MG63 (cell line): ENCODE measurements at regions not wholly inside any gene's neighbourhood (a gene's known extent, or its start where the extent isn't known, plus 50 kb on each side); places are given as distances from the start of the nearest gene placed in this dataset.
"Not testable (repeated sequence)": the region's sequence is repeated elsewhere in the genome, so short reads cannot be mapped to it uniquely, and the experiment has no call there.

Source experiments
- DNase-seq: peaks from one replicate; pipeline ENCODE4 v3.0.0-alpha.2; 2020
- H3K27me3 ChIP-seq: fragments of 250-450 bp; sonication (Bioruptor Pico); 2 replicates; pipeline ENCODE4 v1.5.1; 2020; ENCODE audit warnings: mild to moderate bottlenecking, moderate library complexity
- H3K36me3 ChIP-seq: fragments of 250-450 bp; sonication (Bioruptor Pico); 2 replicates; pipeline ENCODE4 v1.5.1; 2020; ENCODE audit warnings: mild to moderate bottlenecking, moderate library complexity
- H3K4me3 ChIP-seq: fragments of 250-450 bp; sonication (Bioruptor Pico); 2 replicates; pipeline ENCODE4 v1.5.1; 2020; ENCODE audit warnings: mild to moderate bottlenecking, moderate library complexity
- H3K9me3 ChIP-seq: fragments of 250-450 bp; sonication (Bioruptor Pico); 2 replicates; pipeline ENCODE4 v1.5.1; 2020; ENCODE audit warnings: mild to moderate bottlenecking, moderate library complexity

DNA sequence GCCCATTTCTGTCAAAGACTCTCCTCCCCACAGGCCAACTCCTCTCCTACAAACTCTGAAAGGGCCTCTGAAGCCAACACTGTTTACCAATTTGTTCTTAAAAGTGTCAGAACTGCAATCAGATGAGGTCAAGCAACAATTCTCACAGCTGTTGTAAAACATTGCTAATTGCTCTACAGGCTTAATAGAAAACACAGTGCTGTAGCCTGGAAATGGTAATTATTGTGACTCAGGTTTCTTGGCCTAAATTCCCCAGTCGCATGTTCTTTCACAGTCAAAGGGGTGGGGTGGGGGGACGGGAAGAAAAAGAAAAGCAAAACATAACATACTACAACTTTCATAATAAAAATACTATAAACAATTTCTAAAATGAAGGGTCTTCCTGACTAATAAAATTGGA lies 343.2 kb downstream of the DMAC1 start:
- no peaks in the 10 kb centered on the region for H3K9me3 ChIP-seq
- H3K27me3 ChIP-seq: no peaks in the 10 kb centered on the region
- H3K36me3 ChIP-seq: no peaks in the 10 kb centered on the region
- H3K4me3 ChIP-seq: no peak overlapping the region
- no peak for DNase-seq

DNA sequence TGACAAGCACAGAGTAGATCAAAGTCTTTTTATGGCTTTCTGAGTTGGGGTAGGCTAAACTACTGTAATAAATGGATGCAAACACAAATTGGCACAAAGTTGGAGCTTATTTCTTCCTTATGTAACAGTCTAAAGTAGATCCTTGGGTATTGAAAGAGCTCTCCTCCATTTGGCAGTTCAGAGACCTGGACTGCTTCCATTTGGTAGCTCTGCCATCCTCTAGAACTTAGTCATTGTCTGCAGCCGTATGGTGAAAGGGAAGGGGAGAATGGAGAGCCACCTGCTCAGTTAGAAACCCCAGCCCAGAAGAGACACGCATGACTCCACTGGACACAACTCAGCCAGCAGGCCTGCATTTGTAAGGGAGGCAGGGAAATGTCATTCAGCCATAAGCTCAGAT lies 345.0 kb downstream of the DMAC1 start:
- no peak overlapping the region for H3K4me3 ChIP-seq
- no peak for DNase-seq
- H3K36me3 ChIP-seq: no peaks in the 10 kb centered on the region
- no peaks in the 10 kb centered on the region for H3K27me3 ChIP-seq
- H3K9me3 ChIP-seq: no peaks in the 10 kb centered on the region

DNA sequence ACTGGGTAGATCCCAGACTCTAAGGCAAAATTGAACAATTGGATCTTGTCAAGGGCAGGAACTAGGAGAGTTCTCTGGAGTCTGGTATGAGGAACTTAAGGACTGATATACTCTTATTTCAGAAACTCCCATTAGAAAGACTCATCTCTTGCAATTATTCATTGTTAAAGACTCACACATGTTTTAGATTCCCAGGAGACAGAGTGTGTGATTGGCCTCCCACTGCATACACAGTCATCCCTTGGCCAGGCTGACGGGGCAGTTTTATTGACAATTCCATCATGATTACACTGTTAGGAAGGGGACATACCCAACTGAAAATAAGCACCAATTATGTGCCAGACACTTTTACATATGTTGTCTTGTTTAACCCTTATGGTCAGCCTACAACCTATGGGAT lies 347.2 kb downstream of the DMAC1 start:
- no peaks in the 10 kb centered on the region for H3K9me3 ChIP-seq
- peak; percentile 38 for DNase-seq
- H3K36me3 ChIP-seq: no peaks in the 10 kb centered on the region
- no peak overlapping the region for H3K4me3 ChIP-seq
- H3K27me3 ChIP-seq: no peaks in the 10 kb centered on the region

DNA sequence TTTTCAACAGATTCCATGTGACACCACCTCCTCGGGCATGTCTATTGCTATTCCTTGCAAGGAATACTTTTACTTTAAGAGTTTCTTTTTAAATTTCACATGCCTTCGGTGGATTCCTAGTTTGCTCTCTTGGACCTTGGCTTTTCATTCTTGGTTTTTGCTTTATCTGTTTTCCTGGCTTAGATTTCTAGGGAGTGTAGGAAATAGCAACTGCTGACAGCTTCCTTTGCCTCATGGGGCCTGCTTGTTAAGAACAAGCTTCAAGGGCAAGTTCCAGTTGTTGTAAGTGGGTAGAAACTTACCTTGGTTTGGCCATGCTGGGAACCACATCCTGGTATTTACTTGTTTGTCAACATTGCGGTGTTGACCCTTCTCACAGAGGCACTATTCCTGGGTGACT lies 348.5 kb downstream of the DMAC1 start:
- no peak overlapping the region for H3K4me3 ChIP-seq
- DNase-seq: no peak

DNA sequence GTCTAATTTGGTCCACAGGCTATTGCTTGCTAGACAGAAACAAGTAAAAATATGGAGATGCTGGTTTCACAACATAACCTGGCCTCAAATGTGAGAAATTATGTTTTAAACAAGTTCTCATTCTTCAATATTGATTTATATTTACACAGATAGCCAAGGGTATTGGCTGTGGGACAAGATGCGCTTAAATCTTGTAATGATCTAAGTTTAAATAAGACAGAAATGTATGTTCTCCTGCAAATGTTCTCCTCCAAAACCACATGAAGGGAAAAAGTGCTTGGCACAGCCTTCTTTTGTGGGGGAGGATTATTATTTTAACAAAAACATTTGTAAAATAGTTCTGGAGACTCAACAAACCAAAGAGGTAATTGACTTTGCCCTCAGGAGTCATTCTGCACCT lies 356.0 kb downstream of the DMAC1 start:
- H3K36me3 ChIP-seq: no peaks in the 10 kb centered on the region
- no peak overlapping the region for H3K4me3 ChIP-seq
- no peaks in the 10 kb centered on the region for H3K9me3 ChIP-seq
- DNase-seq: no peak
- H3K27me3 ChIP-seq: no peaks in the 10 kb centered on the region

More for the DNA sequence above, 348.5 kb downstream of the DMAC1 start:
- Histone ChIP-seq H3K36me3 (no peaks in the 10 kb centered on the region), H3K9me3 (no peaks in the 10 kb centered on the region), H3K27me3 (no peaks in the 10 kb centered on the region)

DNA sequence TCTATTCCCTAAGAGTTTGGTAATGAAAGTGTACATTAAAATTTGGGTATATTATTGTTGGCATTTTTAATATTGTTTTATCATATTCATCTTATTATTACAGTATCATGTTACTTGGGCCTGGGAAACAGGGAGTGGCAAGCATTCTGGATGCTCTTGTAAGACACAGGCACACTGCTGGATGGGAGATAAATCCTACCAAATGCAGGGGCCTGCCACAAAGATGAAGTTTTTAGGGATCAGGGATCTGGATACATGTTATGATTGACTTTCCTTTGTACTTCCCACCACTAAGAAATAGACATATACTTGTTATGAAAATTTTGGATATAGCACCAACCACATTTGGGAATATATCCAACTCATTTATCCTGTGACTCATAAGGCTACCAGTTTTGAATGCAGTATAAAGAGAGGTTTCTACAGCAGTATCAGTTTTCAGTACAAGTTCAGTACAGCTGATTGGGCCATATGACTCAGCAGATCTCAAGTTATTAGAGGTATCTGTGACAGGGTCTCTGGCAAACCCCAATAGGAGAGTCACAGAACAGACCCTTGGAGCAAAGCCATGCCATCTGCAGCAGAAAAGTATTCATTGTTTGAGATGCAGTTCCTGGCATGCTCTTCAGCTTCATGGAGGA lies 360.1 kb downstream of the DMAC1 start:
- Histone ChIP-seq H3K36me3 (no peaks in the 10 kb centered on the region), H3K9me3 (no peaks in the 10 kb centered on the region), H3K4me3 (no peak overlapping the region), H3K27me3 (no peaks in the 10 kb centered on the region)
- DNase-seq: peak; percentile 37

DNA sequence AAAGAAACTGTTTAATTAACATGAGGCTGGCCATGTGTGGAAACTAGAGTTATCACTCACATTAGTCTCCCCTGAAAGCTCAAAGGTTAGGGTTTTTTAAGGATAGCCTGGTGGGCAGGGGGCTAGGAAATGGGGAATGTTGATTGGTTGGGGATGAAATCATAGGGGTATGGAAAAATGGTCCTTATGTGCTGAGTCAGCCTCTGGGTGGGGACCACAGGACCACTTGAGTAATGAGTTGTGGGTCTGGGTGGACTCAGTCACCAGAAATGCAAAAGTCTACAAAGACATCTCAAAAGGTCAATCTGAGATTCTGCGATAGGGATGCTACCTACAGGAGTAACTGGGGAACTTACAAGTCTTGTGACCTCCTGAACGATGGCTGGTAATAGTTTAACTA lies 362.8 kb downstream of the DMAC1 start:
- Histone ChIP-seq H3K4me3 (no peak overlapping the region), H3K36me3 (no peaks in the 10 kb centered on the region), H3K9me3 (no peaks in the 10 kb centered on the region), H3K27me3 (no peaks in the 10 kb centered on the region)
- no peak for DNase-seq

DNA sequence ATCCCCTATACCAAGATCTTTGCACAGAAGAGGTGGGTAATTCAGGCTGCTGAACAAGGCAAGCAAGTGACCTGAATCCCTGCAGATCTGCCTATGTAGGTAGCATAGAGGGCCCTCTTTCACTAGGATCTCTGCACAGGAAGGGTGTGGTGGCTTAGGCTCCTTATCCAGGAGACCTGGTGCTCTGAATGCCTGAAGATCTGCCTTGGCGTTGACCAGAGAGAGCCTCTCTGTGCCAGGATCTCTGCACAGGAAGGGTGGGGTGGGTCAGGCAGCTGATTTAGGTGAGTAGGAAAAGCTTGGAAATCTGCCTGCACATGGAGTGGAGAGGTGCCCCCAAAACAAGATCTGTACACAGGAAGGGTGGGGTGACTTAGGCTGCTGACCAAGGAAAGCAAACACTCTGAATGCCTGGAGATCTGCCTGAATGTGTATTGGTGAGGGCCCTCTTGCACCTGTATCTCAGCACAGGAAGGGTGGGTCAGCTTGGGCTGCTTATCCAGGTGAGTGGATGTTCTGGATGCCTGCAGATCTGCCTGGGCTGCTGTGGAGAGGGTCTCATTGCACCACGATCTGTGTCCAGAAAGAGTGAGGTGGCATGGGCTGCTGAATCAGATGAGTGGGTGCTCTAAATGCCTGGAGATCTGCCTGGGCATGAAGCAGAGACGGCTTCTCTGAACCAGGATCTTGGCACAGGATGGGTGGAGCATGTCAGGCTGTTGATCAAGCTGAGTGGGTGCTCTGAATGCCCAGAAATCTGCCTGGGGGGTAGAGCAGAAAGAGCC lies 365.9 kb downstream of the DMAC1 start:
- Histone ChIP-seq H3K27me3 (no peaks in the 10 kb centered on the region), H3K36me3 (no peaks in the 10 kb centered on the region), H3K4me3 (no peak overlapping the region), H3K9me3 (no peaks in the 10 kb centered on the region)
- DNase-seq: peak; percentile 8

DNA sequence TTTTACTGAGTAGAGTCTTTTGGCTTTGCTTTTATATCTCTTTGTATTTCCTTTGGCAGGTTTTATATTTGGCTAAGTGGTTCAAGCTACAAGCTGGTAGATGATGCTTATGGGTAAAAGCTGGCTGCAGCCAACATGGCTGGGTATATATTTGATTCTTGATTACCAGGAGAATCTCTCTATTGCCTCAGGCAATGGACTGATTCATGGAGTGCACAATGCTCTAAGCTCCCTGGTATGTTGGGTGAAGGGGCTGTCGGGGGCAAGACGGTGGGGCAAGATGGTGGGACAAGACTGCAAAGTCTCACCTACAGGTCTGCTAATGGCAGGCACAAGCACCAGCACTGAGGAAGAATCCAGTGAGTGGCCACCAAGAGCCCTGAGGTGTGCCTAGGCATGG lies 366.6 kb downstream of the DMAC1 start:
- Histone ChIP-seq H3K36me3 (no peaks in the 10 kb centered on the region), H3K27me3 (no peaks in the 10 kb centered on the region), H3K4me3 (no peak overlapping the region), H3K9me3 (no peaks in the 10 kb centered on the region)
- no peak for DNase-seq

DNA sequence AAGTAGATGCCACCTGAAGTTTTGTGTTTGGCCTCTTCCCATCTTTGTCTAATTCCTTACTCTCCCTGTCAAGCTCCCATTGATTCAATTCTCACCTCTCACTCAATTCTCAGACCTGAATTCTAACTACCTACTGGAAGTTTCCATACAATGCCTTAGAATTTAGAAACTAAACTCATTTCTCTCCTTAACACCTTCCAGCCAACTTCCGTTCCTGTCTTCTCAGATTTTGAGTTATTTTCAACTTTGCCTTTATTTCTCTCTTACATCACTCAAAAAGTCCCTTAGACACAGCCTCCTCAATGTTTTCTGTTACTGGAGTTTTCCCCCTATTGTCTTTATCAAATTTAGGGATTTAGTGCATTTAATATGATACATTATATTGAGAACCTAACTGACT lies 382.2 kb downstream of the DMAC1 start:
- not testable (repeated sequence) for DNase-seq, H3K4me3 ChIP-seq, H3K9me3 ChIP-seq, H3K36me3 ChIP-seq, H3K27me3 ChIP-seq

DNA sequence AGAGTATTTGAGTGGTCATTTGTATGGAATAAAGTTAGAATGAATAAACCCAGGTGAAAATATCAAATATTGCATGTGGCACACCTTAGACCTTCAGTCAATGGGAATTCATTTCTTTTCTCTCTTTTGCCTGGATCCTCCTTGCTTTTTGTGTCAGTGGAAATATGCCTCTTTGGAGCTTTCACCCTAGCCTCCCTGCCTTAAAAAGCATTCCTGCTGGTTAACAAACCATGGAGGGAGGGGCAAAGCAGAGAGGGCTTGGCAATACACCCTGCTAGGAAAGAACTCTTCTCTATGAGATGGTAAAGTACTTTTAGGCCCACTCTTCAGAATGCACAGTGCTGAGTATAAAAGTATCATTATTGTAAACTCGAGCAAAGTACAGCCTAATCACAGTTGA lies 383.7 kb downstream of the DMAC1 start:
- Histone ChIP-seq H3K27me3 (no peaks in the 10 kb centered on the region), H3K36me3 (no peaks in the 10 kb centered on the region), H3K9me3 (no peaks in the 10 kb centered on the region), H3K4me3 (no peak overlapping the region)
- no peak for DNase-seq

DNA sequence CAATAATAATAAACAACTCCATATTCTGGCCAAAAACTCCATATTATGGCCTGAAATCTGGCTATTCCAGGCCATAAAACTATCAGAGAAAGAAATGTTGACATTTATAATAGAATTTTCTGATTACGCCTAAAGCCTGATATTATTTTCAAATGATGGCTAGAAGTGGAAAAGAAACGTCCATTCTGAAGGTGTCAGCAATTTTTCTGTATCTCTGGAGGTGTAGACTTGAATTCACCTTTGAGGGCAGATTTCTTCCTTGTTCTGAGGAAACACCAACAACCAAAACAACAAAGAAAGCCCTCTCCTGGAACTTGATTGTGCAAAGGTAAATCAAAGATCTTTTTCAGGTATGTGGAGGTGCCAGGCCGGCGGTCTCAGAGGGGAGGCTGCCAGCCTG lies 390.7 kb downstream of the DMAC1 start:
- Histone ChIP-seq H3K9me3 (no peaks in the 10 kb centered on the region), H3K4me3 (no peak overlapping the region), H3K27me3 (no peaks in the 10 kb centered on the region), H3K36me3 (no peaks in the 10 kb centered on the region)
- no peak for DNase-seq

DNA sequence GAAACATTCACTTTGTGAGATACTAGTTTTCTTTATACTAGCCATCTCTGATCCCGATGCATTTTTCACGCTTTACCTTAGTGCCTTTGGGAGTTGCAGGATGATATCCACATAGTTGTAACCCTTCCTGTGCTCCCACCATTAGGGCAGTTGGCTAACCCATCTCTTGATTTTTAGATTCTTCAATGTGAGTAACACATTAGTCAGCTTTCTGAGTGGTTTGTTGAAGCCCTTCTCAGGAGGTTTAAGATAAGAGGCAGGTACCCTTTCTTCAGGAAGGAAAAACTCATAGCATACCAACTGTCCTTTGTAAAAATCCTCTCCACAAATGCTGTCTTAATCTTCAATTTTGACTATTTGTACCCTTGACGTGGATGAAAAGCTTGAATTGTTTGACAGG lies 392.3 kb downstream of the DMAC1 start:
- DNase-seq: no peak
- H3K4me3 ChIP-seq: no peak overlapping the region
- no peaks in the 10 kb centered on the region for H3K9me3 ChIP-seq
- H3K27me3 ChIP-seq: no peaks in the 10 kb centered on the region
- no peaks in the 10 kb centered on the region for H3K36me3 ChIP-seq

DNA sequence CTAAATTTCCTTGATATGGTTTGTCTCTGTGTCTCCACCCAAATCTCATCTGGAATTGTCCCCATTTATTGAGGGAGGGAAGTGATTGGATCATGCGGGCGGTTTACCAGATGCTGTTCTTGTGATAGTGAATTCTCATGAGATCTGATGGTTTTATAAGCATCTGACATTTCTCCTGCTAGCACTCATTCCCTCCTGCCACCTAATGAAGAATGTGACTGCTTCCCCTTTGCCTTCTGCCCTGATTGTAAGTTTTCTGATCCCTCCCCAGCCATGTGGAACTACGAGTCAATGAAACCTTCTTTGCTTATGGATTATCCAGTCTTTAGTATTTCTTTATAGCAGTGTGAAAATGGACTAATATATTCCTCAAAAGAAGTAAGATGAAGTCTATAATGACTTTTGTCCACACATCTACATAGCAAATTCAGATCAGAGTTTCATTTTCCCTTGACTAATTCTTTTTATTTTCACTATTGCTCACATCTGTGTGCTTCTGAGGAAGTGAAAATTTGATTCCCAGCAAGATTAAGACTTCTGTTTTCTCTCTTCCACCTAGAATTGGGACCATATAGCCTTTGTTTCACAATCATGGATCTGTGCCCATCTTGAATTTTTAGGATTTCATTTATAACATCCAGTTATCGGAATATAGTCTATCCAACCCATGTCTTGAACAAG lies 393.5 kb downstream of the DMAC1 start:
- no peak for DNase-seq
- no peak overlapping the region for H3K4me3 ChIP-seq
- H3K27me3 ChIP-seq: no peaks in the 10 kb centered on the region

DNA sequence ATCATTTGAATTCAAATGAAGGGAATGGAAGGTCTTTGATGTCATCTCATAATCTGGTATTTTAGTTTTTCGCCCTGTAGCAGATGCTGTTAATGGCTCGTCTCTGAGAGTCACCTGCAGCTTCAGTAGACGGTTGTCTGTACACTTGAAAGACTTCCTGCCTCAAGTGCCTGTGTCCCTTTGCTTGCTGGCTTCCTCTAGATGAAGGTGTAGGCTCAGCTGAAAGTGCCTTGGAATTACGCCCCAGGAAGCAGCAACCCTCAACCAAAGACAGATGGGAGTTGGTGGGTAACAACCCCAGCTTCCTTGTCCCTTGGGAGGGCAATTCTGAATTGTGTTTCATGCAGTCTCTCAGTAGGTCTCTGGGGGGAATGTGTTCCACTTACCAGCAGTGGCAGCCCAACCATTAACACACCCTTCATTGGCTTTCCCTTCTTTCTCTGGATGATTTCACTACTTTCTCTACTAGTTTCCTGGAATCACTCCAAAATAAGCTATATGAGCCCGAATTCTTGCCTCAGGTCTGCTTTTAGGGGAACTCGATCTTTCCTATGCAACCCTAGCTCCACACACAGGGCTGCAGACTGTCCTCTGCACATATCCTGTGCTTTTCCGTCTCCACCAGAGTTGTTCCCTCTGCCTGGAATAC lies 395.6 kb downstream of the DMAC1 start:
- no peaks in the 10 kb centered on the region for H3K27me3 ChIP-seq
- DNase-seq: no peak
- H3K9me3 ChIP-seq: no peaks in the 10 kb centered on the region

More for the DNA sequence above, 393.5 kb downstream of the DMAC1 start:
- Histone ChIP-seq H3K9me3 (no peaks in the 10 kb centered on the region), H3K36me3 (no peaks in the 10 kb centered on the region)

DNA sequence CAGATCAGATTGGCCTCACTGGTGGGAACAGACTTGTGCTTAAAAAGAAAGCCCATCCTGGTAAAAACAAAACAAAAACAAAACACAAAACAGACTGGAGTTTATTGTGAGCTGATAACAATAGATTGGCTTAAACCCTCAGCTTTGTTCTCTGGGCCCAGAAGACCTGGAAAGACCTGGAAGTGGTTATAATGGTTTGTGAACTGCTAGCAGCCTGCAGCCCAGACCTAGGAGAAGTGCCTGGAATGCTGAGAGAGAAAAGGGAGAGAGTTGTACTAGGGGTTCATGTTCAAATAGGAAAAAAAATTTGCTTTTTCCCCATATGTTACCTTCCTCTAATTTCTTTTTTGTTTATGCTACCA lies 396.6 kb downstream of the DMAC1 start:
- H3K9me3 ChIP-seq: no peaks in the 10 kb centered on the region
- DNase-seq: no peak
- no peaks in the 10 kb centered on the region for H3K36me3 ChIP-seq
- H3K27me3 ChIP-seq: no peaks in the 10 kb centered on the region
- H3K4me3 ChIP-seq: no peak overlapping the region

More for the DNA sequence above, 395.6 kb downstream of the DMAC1 start:
- Histone ChIP-seq H3K36me3 (no peaks in the 10 kb centered on the region), H3K4me3 (no peak overlapping the region)

DNA sequence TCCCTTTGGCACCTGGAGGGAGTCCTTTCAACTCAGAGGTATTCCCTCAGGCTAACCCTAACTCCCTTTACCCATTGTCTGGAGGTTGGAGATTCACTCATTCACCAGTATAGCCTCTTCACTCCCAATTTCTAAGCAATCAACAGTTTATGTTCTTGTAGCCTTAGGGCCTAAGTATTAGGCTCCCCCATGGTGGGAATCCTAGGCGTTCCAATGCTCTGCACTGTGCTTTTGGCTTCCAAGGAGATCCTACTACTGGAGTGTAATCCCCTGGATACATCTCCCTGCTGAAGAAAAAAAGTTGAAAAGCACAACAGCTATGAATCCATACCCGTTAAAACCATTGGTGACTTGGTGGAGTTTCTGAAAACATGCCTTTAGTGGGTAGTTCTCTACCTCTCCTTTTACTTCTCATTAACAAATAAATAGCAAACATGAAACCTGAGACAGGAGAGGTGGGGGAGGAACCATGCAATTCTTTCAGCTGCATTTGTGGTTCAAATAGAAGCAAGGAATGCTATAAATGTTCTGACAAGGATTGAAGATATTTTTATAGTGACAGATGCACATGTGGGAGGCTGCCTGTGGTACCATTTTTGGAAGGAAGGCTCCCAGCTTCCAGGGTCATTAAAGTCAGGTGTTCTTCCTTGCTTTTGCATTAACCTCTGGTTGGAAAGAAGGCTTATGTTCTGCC lies 397.1 kb downstream of the DMAC1 start:
- Histone ChIP-seq H3K9me3 (no peaks in the 10 kb centered on the region), H3K36me3 (no peaks in the 10 kb centered on the region), H3K4me3 (no peak overlapping the region), H3K27me3 (no peaks in the 10 kb centered on the region)
- no peak for DNase-seq
